HepG2 (cell line): ENCODE measurements at regions not wholly inside any gene's neighbourhood (a gene's known extent, or its start where the extent isn't known, plus 50 kb on each side); places are given as distances from the start of the nearest gene placed in this dataset.

Experiments used
- ATAC-seq: fragments of 200-7000 bp; cut with Tn5 transposase; 3 replicates; pipeline ENCODE4 v1.9.1; 2020; ENCODE audit warnings: mild to moderate bottlenecking, moderate library complexity
- BruUV-seq: library from RNA; stranded (reverse); fragments of 400-500 nt; replicated peaks from 2 replicates; lab custom pipeline; 2021; lab: Mats Ljungman, UMichigan
- CTCF ChIA-PET: fragments of 300-600 bp; formaldehyde crosslinking; extraction: SDS; loops from one replicate; lab custom pipeline; 2021; ENCODE audit warnings: low total read pairs, inconsistent platforms, low intra/inter-chr PET ratio; lab: Yijun Ruan, JAX
- POLR2A ChIA-PET: fragments of 350-600 bp; sonication (Branson Sonifier 250); formaldehyde crosslinking; loops from one replicate; lab custom pipeline; 2020; ENCODE audit warnings: antibody characterized with exemption, inconsistent platforms; lab: Yijun Ruan, JAX
- DNase-seq: peaks from one replicate; pipeline ENCODE4 v3.0.0-alpha.2; 2015; ENCODE audit warnings: low spot score
- FAIRE-seq: peaks from 3 replicates; lab custom pipeline; 2011; peaks lifted over from hg19 to GRCh38; lab: Jason Lieb, UNC
- H2AFZ ChIP-seq: one replicate; pipeline ENCODE4 v1.6.1; 2011; ENCODE audit warnings: low read length, inconsistent platforms
- H3K27ac ChIP-seq: fragments of 300-600 bp; 3 replicates; pipeline ENCODE4 v1.8.0; 2011; ENCODE audit warnings: mixed run types, mild to moderate bottlenecking, mixed read lengths, low read length, inconsistent platforms; ENCODE audit not compliant: insufficient read depth; ENCODE audit errors: extremely low read length
- H3K27me3 ChIP-seq, 2 experiments: fragments of 200-600 bp in 1 of 2; 2 replicates in 1 of 2; 3 replicates in 1 of 2; pipeline versions ENCODE4 v1.6.0 to v1.8.0; 2011; ENCODE audit warnings: low read length in 2 of 2, mild to moderate bottlenecking in 2 of 2, moderate library complexity in 2 of 2, inconsistent platforms in 1 of 2; ENCODE audit not compliant: insufficient read depth in 2 of 2, control insufficient read depth in 1 of 2
- H3K36me3 ChIP-seq, 2 experiments: fragments of 200-600 bp in 1 of 2; replicated peaks in 1 of 2; 2 replicates in 1 of 2; 3 replicates in 1 of 2; pipeline versions ENCODE4 v1.5.1 to v1.8.0; 2011; ENCODE audit warnings: low read length in 2 of 2, inconsistent platforms in 1 of 2; ENCODE audit not compliant: insufficient read depth in 2 of 2, control insufficient read depth in 1 of 2
- H3K4me1 ChIP-seq: 2 replicates; pipeline ENCODE4 v1.5.1; 2012; ENCODE audit warnings: low read length, inconsistent platforms; ENCODE audit not compliant: insufficient read depth
- H3K4me2 ChIP-seq: 2 replicates; pipeline ENCODE4 v1.6.0; 2011; ENCODE audit warnings: low read depth, low read length, inconsistent platforms
- H3K4me3 ChIP-seq, 3 experiments: fragments of 200-600 bp in 1 of 3; sonication (generic), shearing (Covaris generic) in 1 of 3; replicated peaks in 1 of 3; 2 replicates each; pipeline ENCODE4 v1.5.1; 2011 to 2016; ENCODE audit warnings: low read length in 3 of 3, inconsistent platforms in 2 of 3, low read depth in 2 of 3, mild to moderate bottlenecking in 2 of 3, control low read depth in 1 of 3, mixed read lengths in 1 of 3; ENCODE audit not compliant: insufficient read depth in 1 of 3
- H3K79me2 ChIP-seq: one replicate; pipeline ENCODE4 v1.6.1; 2011; ENCODE audit warnings: low read length, inconsistent platforms; ENCODE audit not compliant: insufficient read depth
- H3K9ac ChIP-seq: 2 replicates; pipeline ENCODE4 v1.6.0; 2011; ENCODE audit warnings: mild to moderate bottlenecking, low read depth, low read length, inconsistent platforms; ENCODE audit not compliant: insufficient read depth
- H3K9me3 ChIP-seq: 2 replicates; pipeline ENCODE4 v1.5.1; 2012; ENCODE audit warnings: mild to moderate bottlenecking, low read length
- H4K20me1 ChIP-seq: 2 replicates; pipeline ENCODE4 v1.6.0; 2011; ENCODE audit warnings: inconsistent platforms, mild to moderate bottlenecking, low read length, moderate library complexity; ENCODE audit not compliant: insufficient read depth
- AGO2 ChIP-seq: fragments of 200-400 bp; formaldehyde crosslinking; optimal IDR thresholded peaks from 2 replicates; pipeline ENCODE3; 2017; ENCODE audit warnings: mild to moderate bottlenecking, low read depth, low read length, moderate library complexity
- HIC2 ChIP-seq: sonication (generic); formaldehyde crosslinking; IDR thresholded peaks from 2 replicates; pipeline ENCODE4 v1.9.0; 2022; ENCODE audit warnings: low read depth, missing genetic modification reagents
- NRL ChIP-seq: sonication (generic); formaldehyde crosslinking; IDR thresholded peaks from 2 replicates; pipeline ENCODE4 v1.5.0; 2020; ENCODE audit warnings: missing genetic modification reagents, mild to moderate bottlenecking, moderate library complexity, borderline replicate concordance
- SIN3A ChIP-seq: IDR thresholded peaks from 2 replicates; pipeline ENCODE4 v1.6.1; 2011; ENCODE audit warnings: low read depth, mild to moderate bottlenecking, control low read depth, low read length, borderline replicate concordance
- SMARCC2 ChIP-seq: fragments of 450-650 bp; IDR thresholded peaks from 2 replicates; pipeline ENCODE4 v1.6.1; 2017; ENCODE audit warnings: antibody characterized with exemption, mild to moderate bottlenecking
- SP4 ChIP-seq: sonication (generic); formaldehyde crosslinking; IDR thresholded peaks from 2 replicates; pipeline ENCODE4 v1.8.1; 2023; ENCODE audit warnings: mild to moderate bottlenecking, missing genetic modification reagents
- TBL1XR1 ChIP-seq: fragments of 150-350 bp; IDR thresholded peaks from 2 replicates; pipeline ENCODE4 v1.6.1; 2014; ENCODE audit warnings: borderline replicate concordance, low read length; ENCODE audit not compliant: partially characterized antibody
- TERF1 ChIP-seq: sonication (generic); formaldehyde crosslinking; IDR thresholded peaks from 2 replicates; pipeline ENCODE4 v1.8.0; 2022; ENCODE audit warnings: mild to moderate bottlenecking, missing genetic modification reagents, moderate library complexity
- TP53 ChIP-seq: sonication (generic); formaldehyde crosslinking; conservative IDR thresholded peaks from 2 replicates; pipeline ENCODE4 v1.4.0; 2020; ENCODE audit warnings: missing genetic modification reagents
- ZGPAT ChIP-seq: IDR thresholded peaks from 2 replicates; pipeline ENCODE4 v1.6.1; 2016; ENCODE audit warnings: mild to moderate bottlenecking
- ZNF256 ChIP-seq: sonication (generic); formaldehyde crosslinking; conservative IDR thresholded peaks from 2 replicates; pipeline ENCODE4 v1.4.0; 2020; ENCODE audit warnings: missing genetic modification reagents
- ZSCAN12 ChIP-seq: sonication (generic); formaldehyde crosslinking; IDR thresholded peaks from 2 replicates; pipeline ENCODE4 v1.9.0; 2021; ENCODE audit warnings: mild to moderate bottlenecking, missing genetic modification reagents
- WGBS: methylation state at CpG from one replicate; pipeline ENCODE4 v1.1.6; 2017; ENCODE audit warnings: low lambda C conversion rate; 5-methylcytosine and 5-hydroxymethylcytosine counted together
- in situ Hi-C: cut with HindIII; loops from 2 replicates; pipeline ENCODE4 v1.10.0; 2017; ENCODE audit warnings: low pct_unique_long_range_greater_than_20kb; ENCODE audit not compliant: extremely low pct_ligation_motif_present
- intact Hi-C: fragments of 100-400 bp; cut with micrococcal nuclease; formaldehyde crosslinking; loops from one replicate; pipeline ENCODE4 v1.10.0; 2022; ENCODE audit not compliant: unreplicated experiment

- no peak for DNase-seq
- POLR2A ChIA-PET = no interaction called here
- Histone ChIP-seq H3K36me3 (no peaks in the 10 kb centered on the region), H3K9me3 (no peaks in the 10 kb centered on the region), H2AFZ (no peak overlapping the region), H3K4me2 (no peak overlapping the region), H3K27me3 (peaks cover 0 to 3% of the 10 kb centered on the region in 2 experiments; a peak in 2 of 5 replicates), H3K9ac (no peak overlapping the region), H3K4me1 (no peaks in the 10 kb centered on the region), H3K79me2 (no peaks in the 10 kb centered on the region), H3K4me3 (no peak overlapping the region), H3K27ac (no peak overlapping the region), H4K20me1 (no peaks in the 10 kb centered on the region)
- intact Hi-C loops (no loop called here), in situ Hi-C loops (no loop called here)
- 33% methylated on average over 10 of the region's 10 CpGs for WGBS
- BruUV-seq = no TSS peak
- CTCF ChIA-PET = no interaction called here
- TF ChIP-seq SMARCC2 = no peak
- no peak for TF ChIP-seq SIN3A
- TF ChIP-seq ZGPAT (CRISPR knock-in tag) = no peak
- TF ChIP-seq NRL (CRISPR knock-in tag) = no peak
- TF ChIP-seq TERF1 (CRISPR knock-in tag) = no peak
- TF ChIP-seq ZSCAN12 (CRISPR knock-in tag) = no peak
- no peak for TF ChIP-seq AGO2
- TF ChIP-seq TP53 = no peak
- TF ChIP-seq TBL1XR1 = no peak
- TF ChIP-seq ZNF256 (CRISPR knock-in tag) = no peak
- TF ChIP-seq SP4 (CRISPR knock-in tag) = no peak
- no peak for TF ChIP-seq HIC2
- ATAC-seq = no peak
- FAIRE-seq = no peak
Measured at GRCh38 chr10:44851413-44851812, 59.7 kb upstream of the TMEM72 start.
